ENCODE measurements at regions not wholly inside any gene's neighbourhood (a gene's known extent, or its start where the extent isn't known, plus 50 kb on each side); places are given as distances from the start of the nearest gene placed in this dataset.

DNA sequence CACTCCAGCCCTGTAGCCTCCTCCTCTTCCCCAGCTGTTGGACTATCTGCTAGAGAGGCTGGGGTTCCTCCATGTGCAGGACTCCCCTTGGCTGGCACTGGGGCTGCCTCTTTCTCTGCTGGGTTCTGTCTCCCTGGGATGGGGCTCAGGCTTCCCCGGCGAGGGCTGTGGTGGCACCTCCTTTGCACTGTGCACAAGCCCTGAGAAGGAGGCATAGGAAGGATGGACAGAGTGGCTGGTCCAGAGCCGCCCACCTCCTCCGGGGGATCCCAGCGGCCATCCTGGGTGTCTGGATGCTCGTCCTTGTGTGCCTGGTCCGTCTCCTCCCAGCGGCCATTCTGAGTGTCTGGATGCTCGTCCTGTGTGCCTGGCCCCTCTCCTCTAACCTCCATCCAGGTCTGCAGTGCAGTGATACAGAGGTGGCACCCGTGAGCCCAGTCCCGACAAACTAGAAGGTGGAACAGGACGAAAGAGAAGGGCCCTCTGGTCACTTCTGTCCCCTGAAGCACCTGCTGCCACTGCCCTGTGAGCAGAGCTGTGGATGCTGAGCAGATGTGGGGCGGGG, 633.7 kb downstream of the BRD1 start:
- Histone ChIP-seq H2AFZ (ENCODE audit: low read length) (no peak overlapping the region), H3K4me3 (ENCODE audit: low read length) (no peak overlapping the region), H3K4me2 (ENCODE audit: low read depth, low read length) (no peak overlapping the region), H3K4me1 (ENCODE audit: low read length) (no peaks in the 10 kb centered on the region), H3K9me3 (replicated peaks; ENCODE audit: insufficient read depth, low read length) (no peaks in the 10 kb centered on the region), H3K36me3 (replicated peaks; ENCODE audit: insufficient read depth, low read length) (no peaks in the 10 kb centered on the region), H3K27me3 (replicated peaks; ENCODE audit: insufficient read depth, low read length) (peaks cover 84% of the 10 kb centered on the region), H3K79me2 (ENCODE audit: low read length) (no peaks in the 10 kb centered on the region), H3K27ac (ENCODE audit: low read length) (no peak overlapping the region), H3K9ac (ENCODE audit: low read length) (no peak overlapping the region), H4K20me1 (ENCODE audit: insufficient read depth, low read length) (no peaks in the 10 kb centered on the region), H3K9me2 (replicated peaks; ENCODE audit: insufficient read depth, low read length) (no peaks in the 10 kb centered on the region), H3F3A (ENCODE audit: insufficient read depth, low read length) (no peaks in the 10 kb centered on the region)
- no peak for DNase-seq
- TF ChIP-seq EZH2 (optimal IDR thresholded peaks at IDR 0.05; ENCODE audit: low read depth, low read length) (no peak), EZH2phosphoT487 (IDR thresholded peaks at IDR 0.05; ENCODE audit: low read length) (no peak), CTCF (IDR thresholded peaks at IDR 0.05; ENCODE audit: low read length) (no peak)

DNA sequence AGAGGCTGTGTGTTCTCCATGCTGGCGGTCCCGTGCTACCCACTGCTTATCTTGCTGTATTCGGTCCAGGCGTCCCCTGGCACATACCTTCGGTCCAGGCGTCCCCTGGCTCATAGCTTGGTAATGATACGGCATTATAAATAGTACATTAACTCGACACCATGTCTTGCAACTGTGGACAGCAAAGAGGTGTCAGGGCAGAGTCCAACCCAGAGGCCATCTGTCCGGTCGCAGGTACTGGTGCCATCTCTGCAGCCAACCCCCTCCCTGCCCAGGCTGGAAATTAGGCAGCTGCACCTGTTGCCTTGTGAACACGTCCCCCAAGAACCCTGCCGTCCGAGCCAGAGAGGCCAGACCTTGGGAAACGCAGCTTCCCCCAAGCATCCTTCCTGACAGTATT, 634.3 kb downstream of the BRD1 start:
- Histone ChIP-seq H2AFZ (ENCODE audit: low read length) (no peak overlapping the region), H3K27ac (ENCODE audit: low read length) (no peak overlapping the region), H3K4me1 (ENCODE audit: low read length) (no peaks in the 10 kb centered on the region), H3K4me3 (ENCODE audit: low read length) (no peak overlapping the region), H3K4me2 (ENCODE audit: low read depth, low read length) (no peak overlapping the region), H3K9me3 (replicated peaks; ENCODE audit: insufficient read depth, low read length) (no peaks in the 10 kb centered on the region), H3K9ac (ENCODE audit: low read length) (no peak overlapping the region), H3K9me2 (replicated peaks; ENCODE audit: insufficient read depth, low read length) (no peaks in the 10 kb centered on the region), H3K79me2 (ENCODE audit: low read length) (no peaks in the 10 kb centered on the region), H3F3A (ENCODE audit: insufficient read depth, low read length) (no peaks in the 10 kb centered on the region), H3K36me3 (replicated peaks; ENCODE audit: insufficient read depth, low read length) (no peaks in the 10 kb centered on the region), H4K20me1 (ENCODE audit: insufficient read depth, low read length) (no peaks in the 10 kb centered on the region), H3K27me3 (replicated peaks; ENCODE audit: insufficient read depth, low read length) (peaks cover 81% of the 10 kb centered on the region)
- no peak for DNase-seq
- TF ChIP-seq EZH2phosphoT487 (IDR thresholded peaks at IDR 0.05; ENCODE audit: low read length) (no peak), EZH2 (optimal IDR thresholded peaks at IDR 0.05; ENCODE audit: low read depth, low read length) (no peak), CTCF (IDR thresholded peaks at IDR 0.05; ENCODE audit: low read length) (no peak)

DNA sequence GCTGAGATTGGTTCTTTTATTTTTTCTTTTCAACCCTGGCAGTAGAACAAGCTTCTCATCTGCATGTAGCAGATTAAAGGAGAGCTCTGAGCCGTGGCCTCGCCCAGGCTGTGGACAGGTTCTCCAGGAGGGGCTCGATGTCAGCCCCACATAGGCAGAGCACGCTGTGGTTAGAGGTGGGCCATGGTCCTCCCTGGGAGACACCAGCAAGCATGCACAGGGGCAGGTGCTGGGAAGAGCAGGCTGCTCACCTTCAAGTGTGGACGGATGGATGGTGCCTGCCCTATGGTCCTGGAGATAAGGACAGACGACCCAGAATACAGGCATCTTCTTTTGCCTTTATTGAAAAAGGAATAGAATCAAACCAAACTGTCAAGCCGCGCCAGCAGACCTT, 634.8 kb downstream of the BRD1 start:
- Histone ChIP-seq H3F3A (ENCODE audit: insufficient read depth, low read length) (no peaks in the 10 kb centered on the region), H3K79me2 (ENCODE audit: low read length) (no peaks in the 10 kb centered on the region), H3K4me1 (ENCODE audit: low read length) (no peaks in the 10 kb centered on the region), H2AFZ (ENCODE audit: low read length) (no peak overlapping the region), H3K9me3 (replicated peaks; ENCODE audit: insufficient read depth, low read length) (no peaks in the 10 kb centered on the region), H3K36me3 (replicated peaks; ENCODE audit: insufficient read depth, low read length) (no peaks in the 10 kb centered on the region), H3K9me2 (replicated peaks; ENCODE audit: insufficient read depth, low read length) (no peaks in the 10 kb centered on the region), H3K9ac (ENCODE audit: low read length) (no peak overlapping the region), H3K27ac (ENCODE audit: low read length) (no peak overlapping the region), H3K4me3 (ENCODE audit: low read length) (no peak overlapping the region), H3K4me2 (ENCODE audit: low read depth, low read length) (no peak overlapping the region), H4K20me1 (ENCODE audit: insufficient read depth, low read length) (no peaks in the 10 kb centered on the region), H3K27me3 (replicated peaks; ENCODE audit: insufficient read depth, low read length) (peaks cover 79% of the 10 kb centered on the region)
- TF ChIP-seq EZH2 (optimal IDR thresholded peaks at IDR 0.05; ENCODE audit: low read depth, low read length) = no peak
- DNase-seq = no peak

- Histone ChIP-seq H3K36me3 (replicated peaks; ENCODE audit: insufficient read depth, low read length) (no peaks in the 10 kb centered on the region), H3K27me3 (replicated peaks; ENCODE audit: insufficient read depth, low read length) (peaks cover 74% of the 10 kb centered on the region), H3K4me2 (ENCODE audit: low read depth, low read length) (no peak overlapping the region), H3K4me1 (ENCODE audit: low read length) (no peaks in the 10 kb centered on the region), H3K4me3 (ENCODE audit: low read length) (no peak overlapping the region), H3K27ac (ENCODE audit: low read length) (no peak overlapping the region), H4K20me1 (ENCODE audit: insufficient read depth, low read length) (no peaks in the 10 kb centered on the region), H3K79me2 (ENCODE audit: low read length) (no peaks in the 10 kb centered on the region), H3K9me2 (replicated peaks; ENCODE audit: insufficient read depth, low read length) (no peaks in the 10 kb centered on the region), H3K9ac (ENCODE audit: low read length) (no peak overlapping the region), H2AFZ (ENCODE audit: low read length) (no peak overlapping the region), H3F3A (ENCODE audit: insufficient read depth, low read length) (no peaks in the 10 kb centered on the region), H3K9me3 (replicated peaks; ENCODE audit: insufficient read depth, low read length) (no peaks in the 10 kb centered on the region)
- DNase-seq = no peak
- TF ChIP-seq EZH2phosphoT487 (IDR thresholded peaks at IDR 0.05; ENCODE audit: low read length) = no peak
- TF ChIP-seq EZH2 (optimal IDR thresholded peaks at IDR 0.05; ENCODE audit: low read depth, low read length) = no peak
- TF ChIP-seq CTCF (IDR thresholded peaks at IDR 0.05; ENCODE audit: low read length) = no peak
Measured at GRCh38 chr22:49192180-49192856, 635.4 kb downstream of the BRD1 start.

Measured in MM.1S (cell line).